Astrocyte (in vitro differentiated cells and primary cell): ENCODE measurements at regions not wholly inside any gene's neighbourhood (a gene's known extent, or its start where the extent isn't known, plus 50 kb on each side); places are given as distances from the start of the nearest gene placed in this dataset.

Experiments
- DNase-seq: peaks from one replicate; pipeline ENCODE4 v3.0.0-alpha.2; 2010; ENCODE audit warnings: low read depth
- FAIRE-seq: peaks from 2 replicates; lab custom pipeline; 2011; peaks lifted over from hg19 to GRCh38; lab: Jason Lieb, UNC
- H2AFZ ChIP-seq: 2 replicates; pipeline ENCODE4 v1.6.0; 2012; ENCODE audit warnings: low read depth, low read length, inconsistent platforms
- H3K27ac ChIP-seq: 2 replicates; pipeline ENCODE4 v1.5.1; 2011; ENCODE audit warnings: low read depth, low read length, inconsistent platforms
- H3K27me3 ChIP-seq: 2 replicates; pipeline ENCODE4 v1.6.0; 2011; ENCODE audit warnings: low read length, inconsistent platforms; ENCODE audit not compliant: insufficient read depth
- H3K36me3 ChIP-seq: 2 replicates; pipeline ENCODE4 v1.5.1; 2011; ENCODE audit warnings: low read length, inconsistent platforms; ENCODE audit not compliant: insufficient read depth
- H3K4me1 ChIP-seq: 2 replicates; pipeline ENCODE4 v1.5.1; 2011; ENCODE audit warnings: low read length, inconsistent platforms; ENCODE audit not compliant: insufficient read depth
- H3K4me2 ChIP-seq: 2 replicates; pipeline ENCODE4 v1.6.0; 2012; ENCODE audit warnings: low read length, inconsistent platforms
- H3K4me3 ChIP-seq: 2 replicates; pipeline ENCODE4 v1.5.1; 2011; ENCODE audit warnings: low read depth, mild to moderate bottlenecking, low read length, inconsistent platforms; ENCODE audit not compliant: insufficient read depth
- H3K79me2 ChIP-seq: 2 replicates; pipeline ENCODE4 v1.6.0; 2012; ENCODE audit warnings: mild to moderate bottlenecking, low read length, inconsistent platforms; ENCODE audit not compliant: insufficient read depth
- H3K9ac ChIP-seq: 2 replicates; pipeline ENCODE4 v1.6.0; 2012; ENCODE audit warnings: mild to moderate bottlenecking, low read length, inconsistent platforms
- H3K9me3 ChIP-seq: 2 replicates; pipeline ENCODE4 v1.5.1; 2012; ENCODE audit warnings: low read depth, mild to moderate bottlenecking, low read length, inconsistent platforms; ENCODE audit not compliant: insufficient read depth
- H4K20me1 ChIP-seq: 2 replicates; pipeline ENCODE4 v1.6.0; 2012; ENCODE audit warnings: low read length, inconsistent platforms; ENCODE audit not compliant: insufficient read depth
- H3K27ac Mint-ChIP-seq: one replicate; pipeline ENCODE4 v1.8.0; 2021; ENCODE audit warnings: mild to moderate bottlenecking, mixed read lengths; ENCODE audit not compliant: unreplicated experiment
- H3K27me3 Mint-ChIP-seq: one replicate; pipeline ENCODE4 v1.8.0; 2021; ENCODE audit warnings: low read depth, mixed read lengths; ENCODE audit not compliant: unreplicated experiment
- H3K36me3 Mint-ChIP-seq: one replicate; pipeline ENCODE4 v1.8.0; 2021; ENCODE audit warnings: low read depth, mixed read lengths; ENCODE audit not compliant: unreplicated experiment
- H3K4me1 Mint-ChIP-seq: one replicate; pipeline ENCODE4 v1.8.0; 2021; ENCODE audit warnings: low read depth, mixed read lengths; ENCODE audit not compliant: unreplicated experiment
- H3K4me3 Mint-ChIP-seq: one replicate; pipeline ENCODE4 v1.8.0; 2021; ENCODE audit warnings: mild to moderate bottlenecking, moderate library complexity, mixed read lengths; ENCODE audit not compliant: unreplicated experiment
- H3K9me3 Mint-ChIP-seq: one replicate; pipeline ENCODE4 v1.8.0; 2021; ENCODE audit warnings: mild to moderate bottlenecking, mixed read lengths; ENCODE audit not compliant: unreplicated experiment
- CTCF ChIP-seq: IDR thresholded peaks from 2 replicates; pipeline ENCODE4 v1.5.1; 2011; ENCODE audit warnings: low read depth, mild to moderate bottlenecking, inconsistent platforms, low read length, moderate library complexity; ENCODE audit not compliant: insufficient read depth
- EZH2 ChIP-seq: IDR thresholded peaks from 2 replicates; pipeline ENCODE4 v1.6.1; 2012; ENCODE audit warnings: mild to moderate bottlenecking, low read length, inconsistent platforms; ENCODE audit not compliant: insufficient read depth

DNA sequence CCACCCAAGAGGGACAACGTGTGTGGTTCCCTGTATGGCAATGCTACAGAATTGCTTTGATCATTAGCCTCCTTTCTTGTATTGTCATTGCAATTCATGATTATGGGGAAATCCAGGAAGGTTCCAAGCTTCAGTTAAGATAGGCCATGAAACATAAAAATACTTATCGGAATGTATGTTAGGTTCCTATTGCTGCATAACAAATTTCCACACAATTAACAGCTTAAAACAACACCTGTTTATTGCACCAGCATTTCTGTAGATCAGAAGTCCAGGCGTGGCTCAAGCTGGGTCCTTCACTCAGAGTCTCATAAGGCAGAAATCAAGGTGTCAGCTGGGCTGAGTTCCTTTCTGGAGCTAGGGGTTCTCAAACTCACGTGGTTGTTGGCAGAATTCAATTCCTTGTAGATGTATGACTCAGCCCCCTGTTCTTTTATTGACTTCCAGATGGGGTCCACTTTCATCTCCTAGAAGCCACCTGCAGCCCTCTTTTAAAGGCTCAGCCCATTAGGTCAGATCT is 365.6 kb upstream of the TMPO start:
- Histone ChIP-seq H3K9me3 (no peaks in the 10 kb centered on the region), H3K36me3 (no peaks in the 10 kb centered on the region), H3K4me1 (no peaks in the 10 kb centered on the region), H2AFZ (no peak overlapping the region), H3K4me2 (no peak overlapping the region), H4K20me1 (no peaks in the 10 kb centered on the region), H3K9ac (no peak overlapping the region), H3K79me2 (no peaks in the 10 kb centered on the region), H3K27ac (no peak overlapping the region), H3K27me3 (no peaks in the 10 kb centered on the region), H3K4me3 (no peak overlapping the region)
- no peaks in the 10 kb centered on the region for H3K27me3 Mint-ChIP-seq
- H3K4me1 Mint-ChIP-seq, result peaks cover 15% of the 10 kb centered on the region
- no peaks in the 10 kb centered on the region for H3K36me3 Mint-ChIP-seq
- TF ChIP-seq CTCF, result no peak
- TF ChIP-seq EZH2, result no peak
- DNase-seq (no peak), FAIRE-seq (no peak)
- no peak overlapping the region for H3K4me3 Mint-ChIP-seq
- no peaks in the 10 kb centered on the region for H3K9me3 Mint-ChIP-seq
- H3K27ac Mint-ChIP-seq, result no peak overlapping the region

DNA sequence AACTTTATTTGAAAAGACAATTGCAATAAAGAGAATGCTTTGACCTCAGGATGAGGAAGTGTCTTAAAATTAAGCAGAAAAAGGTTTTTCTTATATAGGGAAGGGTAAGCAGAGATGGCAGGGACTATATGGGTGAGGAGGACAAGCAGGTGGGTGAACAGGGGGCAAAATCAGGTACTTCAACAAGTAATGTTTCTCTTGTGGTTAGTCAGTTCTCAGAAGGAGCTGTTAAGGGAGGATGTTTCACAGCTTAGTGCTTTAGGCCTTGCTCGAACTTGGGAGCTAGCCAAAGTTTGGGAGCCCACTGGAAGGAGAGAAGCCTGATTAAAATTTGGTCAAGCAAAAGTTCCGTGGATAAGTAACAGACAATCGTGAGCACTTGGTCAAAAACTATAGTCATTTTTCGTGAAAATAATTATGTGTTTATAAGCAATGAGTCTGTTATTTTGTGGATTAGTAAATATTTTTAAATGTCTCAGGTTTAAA is 364.2 kb upstream of the TMPO start:
- H3K4me1 ChIP-seq, result no peaks in the 10 kb centered on the region

More for the DNA sequence above, 364.2 kb upstream of the TMPO start:
- no peak overlapping the region for H3K9ac ChIP-seq
- Mint-ChIP-seq H3K4me3 (no peak overlapping the region), H3K27me3 (no peaks in the 10 kb centered on the region), H3K27ac (no peak overlapping the region), H3K36me3 (no peaks in the 10 kb centered on the region), H3K4me1 (peaks cover 21% of the 10 kb centered on the region), H3K9me3 (no peaks in the 10 kb centered on the region)
- no peaks in the 10 kb centered on the region for H3K9me3 ChIP-seq
- H3K4me3 ChIP-seq, result no peak overlapping the region
- H3K4me2 ChIP-seq, result no peak overlapping the region
- no peaks in the 10 kb centered on the region for H4K20me1 ChIP-seq
- no peak overlapping the region for H3K27ac ChIP-seq
- TF ChIP-seq CTCF, result no peak
- H2AFZ ChIP-seq, result no peak overlapping the region
- H3K27me3 ChIP-seq, result no peaks in the 10 kb centered on the region
- FAIRE-seq (no peak), DNase-seq (no peak)
- no peaks in the 10 kb centered on the region for H3K36me3 ChIP-seq
- H3K79me2 ChIP-seq, result no peaks in the 10 kb centered on the region
